ENCODE measurements at regions not wholly inside any gene's neighbourhood (a gene's known extent, or its start where the extent isn't known, plus 50 kb on each side); places are given as distances from the start of the nearest gene placed in this dataset.

GRCh38 chr20:50373674-50374286 is 136.4 kb upstream of the PTPN1 start:
- no peak for TF ChIP-seq CSRNP3 (CRISPR knock-in tag; IDR thresholded peaks at IDR 0.05)
- no peak for TF ChIP-seq ZNF565 (CRISPR knock-in tag; conservative IDR thresholded peaks at IDR 0.05; ENCODE audit: low read depth)
- no peak for TF ChIP-seq PPARA (CRISPR knock-in tag; IDR thresholded peaks at IDR 0.05; ENCODE audit: borderline replicate concordance)
- no peak for TF ChIP-seq GLIS3 (CRISPR knock-in tag; IDR thresholded peaks at IDR 0.05)
- TF ChIP-seq ZFP30 (CRISPR knock-in tag; IDR thresholded peaks at IDR 0.05), result no peak
- TF ChIP-seq ESRRG (CRISPR knock-in tag; IDR thresholded peaks at IDR 0.05), result no peak
- no peak for TF ChIP-seq POU6F1 (CRISPR knock-in tag; IDR thresholded peaks at IDR 0.05; ENCODE audit: borderline replicate concordance, low read depth)
- no peak for TF ChIP-seq PATZ1 (CRISPR knock-in tag; IDR thresholded peaks at IDR 0.05; ENCODE audit: borderline replicate concordance)
- no peak for TF ChIP-seq CSDC2 (CRISPR knock-in tag; IDR thresholded peaks at IDR 0.05)
- no peak for TF ChIP-seq RARB (CRISPR knock-in tag; IDR thresholded peaks at IDR 0.05)
- no peak for TF ChIP-seq ISL1 (CRISPR knock-in tag; IDR thresholded peaks at IDR 0.05)
- TF ChIP-seq BACH2 (CRISPR knock-in tag; IDR thresholded peaks at IDR 0.05; ENCODE audit: borderline replicate concordance), result no peak
- TF ChIP-seq TOX (CRISPR knock-in tag; IDR thresholded peaks at IDR 0.05; ENCODE audit: borderline replicate concordance), result no peak
- TF ChIP-seq CREB5 (CRISPR knock-in tag; IDR thresholded peaks at IDR 0.05; ENCODE audit: low read depth), result no peak
- TF ChIP-seq OSR1 (CRISPR knock-in tag; IDR thresholded peaks at IDR 0.05), result no peak
- no peak for TF ChIP-seq SNAI2 (CRISPR knock-in tag; IDR thresholded peaks at IDR 0.05)
- TF ChIP-seq ZC3H10 (CRISPR knock-in tag; IDR thresholded peaks at IDR 0.05), result no peak
- no peak for TF ChIP-seq ZNF8 (CRISPR knock-in tag; IDR thresholded peaks at IDR 0.05)
- no peak for ATAC-seq

- no peak for TF ChIP-seq GLIS3 (CRISPR knock-in tag; IDR thresholded peaks at IDR 0.05)
- TF ChIP-seq ISL1 (CRISPR knock-in tag; IDR thresholded peaks at IDR 0.05), result no peak
- no peak for TF ChIP-seq CREB5 (CRISPR knock-in tag; IDR thresholded peaks at IDR 0.05; ENCODE audit: low read depth)
- TF ChIP-seq ZFP30 (CRISPR knock-in tag; IDR thresholded peaks at IDR 0.05), result no peak
- TF ChIP-seq PATZ1 (CRISPR knock-in tag; IDR thresholded peaks at IDR 0.05; ENCODE audit: borderline replicate concordance), result no peak
- no peak for TF ChIP-seq SNAI2 (CRISPR knock-in tag; IDR thresholded peaks at IDR 0.05)
- TF ChIP-seq POU6F1 (CRISPR knock-in tag; IDR thresholded peaks at IDR 0.05; ENCODE audit: borderline replicate concordance, low read depth), result no peak
- TF ChIP-seq ZNF8 (CRISPR knock-in tag; IDR thresholded peaks at IDR 0.05), result no peak
- TF ChIP-seq BACH2 (CRISPR knock-in tag; IDR thresholded peaks at IDR 0.05; ENCODE audit: borderline replicate concordance), result no peak
- ATAC-seq, result no peak
Measured at GRCh38 chr20:50374541-50375078, 135.6 kb upstream of the PTPN1 start.

All from SK-N-SH treated with all-trans-retinoic acid at 6 μM for 48 hours (cell line).